ENCODE measurements at regions not wholly inside any gene's neighbourhood (a gene's known extent, or its start where the extent isn't known, plus 50 kb on each side); places are given as distances from the start of the nearest gene placed in this dataset.

- TF ChIP-seq POLR2A (IDR thresholded peaks at IDR 0.05) (no peak), CTCF (IDR thresholded peaks at IDR 0.05) (no peak)
These were observed 511.8 kb upstream of the JARID2 start for GRCh38 chr6:14734052-14734415.
